Stimulated activated effector memory CD8-positive, alpha-beta T cell treated with anti-CD3 and anti-CD28 coated beads, Interleukin-12 subunit alpha, Interleukin-12 subunit beta, amount 100 ng/mL, for 72 hours (primary cell): ENCODE measurements at regions not wholly inside any gene's neighbourhood (a gene's known extent, or its start where the extent isn't known, plus 50 kb on each side); places are given as distances from the start of the nearest gene placed in this dataset.
"Not testable (repeated sequence)": the region's sequence is repeated elsewhere in the genome, so short reads cannot be mapped to it uniquely, and the experiment has no call there.

Source experiments
- ATAC-seq: fragments of 150-1000 bp; cut with Tn5 transposase; 2 replicates; pipeline ENCODE4 v1.10.0; 2021
- DNase-seq, 2 donors: peaks; one replicate each; pipeline ENCODE4 v3.0.0; 2021 to 2022; ENCODE audit warnings: low spot score in 2 of 2
- H3K27ac Mint-ChIP-seq: one replicate; pipeline ENCODE4 v1.8.0; 2022; ENCODE audit warnings: mild to moderate bottlenecking, mixed read lengths
- H3K36me3 Mint-ChIP-seq: one replicate; pipeline ENCODE4 v1.8.0; 2022; ENCODE audit warnings: mild to moderate bottlenecking, mixed read lengths
- H3K4me1 Mint-ChIP-seq: one replicate; pipeline ENCODE4 v1.8.0; 2022; ENCODE audit warnings: mixed read lengths
- H3K4me3 Mint-ChIP-seq: one replicate; pipeline ENCODE4 v1.8.0; 2022; ENCODE audit warnings: mild to moderate bottlenecking, mixed read lengths
- H3K9me3 Mint-ChIP-seq: one replicate; pipeline ENCODE4 v1.8.0; 2022; ENCODE audit warnings: mixed read lengths

GRCh38 chrX:65819983-65820382 lies 152.5 kb downstream of the MSN start:
- not testable (repeated sequence) for DNase-seq, H3K36me3 Mint-ChIP-seq, H3K4me1 Mint-ChIP-seq, ATAC-seq, H3K9me3 Mint-ChIP-seq, H3K4me3 Mint-ChIP-seq, H3K27ac Mint-ChIP-seq

- DNase-seq (no peak), ATAC-seq (no peak)
- H3K27ac Mint-ChIP-seq: no peak overlapping the region
- no peak overlapping the region for H3K4me3 Mint-ChIP-seq
- peaks cover 6% of the 10 kb centered on the region for H3K4me1 Mint-ChIP-seq
- H3K9me3 Mint-ChIP-seq: peaks cover 11% of the 10 kb centered on the region
- no peaks in the 10 kb centered on the region for H3K36me3 Mint-ChIP-seq
These were observed 145.8 kb downstream of the MSN start for GRCh38 chrX:65813245-65813644.

- peaks cover 6% of the 10 kb centered on the region for H3K4me1 Mint-ChIP-seq
- H3K4me3 Mint-ChIP-seq: no peak overlapping the region
- peaks cover 11% of the 10 kb centered on the region for H3K9me3 Mint-ChIP-seq
- DNase-seq (no peak), ATAC-seq (no peak)
- no peak overlapping the region for H3K27ac Mint-ChIP-seq
- no peaks in the 10 kb centered on the region for H3K36me3 Mint-ChIP-seq
These were observed 144.2 kb downstream of the MSN start for GRCh38 chrX:65811558-65812228.
